Amniotic epithelial cell (primary cell): ENCODE measurements at regions not wholly inside any gene's neighbourhood (a gene's known extent, or its start where the extent isn't known, plus 50 kb on each side); places are given as distances from the start of the nearest gene placed in this dataset.
A peak's percentile ranks its signal among the peaks of the same experiment; 100 is the strongest.
"Not testable (repeated sequence)": the region's sequence is repeated elsewhere in the genome, so short reads cannot be mapped to it uniquely, and the experiment has no call there.

Experiments used
- DNase-seq: peaks from one replicate; pipeline ENCODE4 v3.0.0-alpha.2; 2010; ENCODE audit warnings: low read depth

DNA sequence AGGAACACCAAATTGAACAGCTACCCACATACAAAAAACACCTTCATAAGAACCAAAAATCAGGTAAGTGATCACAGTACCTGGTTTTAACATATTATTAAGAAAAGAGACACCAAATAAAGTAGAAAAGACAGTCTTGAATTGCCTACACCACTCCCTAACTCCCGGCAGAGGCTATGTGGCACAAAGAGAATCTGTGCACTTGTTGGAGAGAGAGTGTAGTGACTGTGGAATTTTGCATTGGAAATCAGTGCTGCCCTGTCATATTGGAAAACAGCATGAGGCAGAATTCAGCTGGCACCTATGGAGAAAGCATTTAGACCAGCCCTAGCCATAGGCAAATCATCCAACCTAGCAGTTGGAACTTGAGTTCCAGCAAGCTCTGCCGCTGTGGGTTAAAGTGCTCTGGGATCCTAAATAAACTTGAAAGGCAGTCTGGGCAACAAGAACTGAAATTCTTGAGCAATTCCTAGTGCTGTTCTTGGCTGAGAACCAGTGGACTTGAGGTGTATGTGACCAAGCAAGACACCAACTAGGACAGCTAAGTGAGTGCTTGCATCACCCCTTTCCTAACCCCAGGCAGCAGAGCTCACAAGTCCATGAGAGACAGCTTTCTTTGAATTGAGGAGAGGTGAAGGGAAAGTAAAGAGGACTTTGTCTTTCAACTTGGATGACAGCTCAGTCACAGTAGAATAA lies 969.6 kb upstream of the ALCAM start:
- DNase-seq = peak; percentile 30

DNA sequence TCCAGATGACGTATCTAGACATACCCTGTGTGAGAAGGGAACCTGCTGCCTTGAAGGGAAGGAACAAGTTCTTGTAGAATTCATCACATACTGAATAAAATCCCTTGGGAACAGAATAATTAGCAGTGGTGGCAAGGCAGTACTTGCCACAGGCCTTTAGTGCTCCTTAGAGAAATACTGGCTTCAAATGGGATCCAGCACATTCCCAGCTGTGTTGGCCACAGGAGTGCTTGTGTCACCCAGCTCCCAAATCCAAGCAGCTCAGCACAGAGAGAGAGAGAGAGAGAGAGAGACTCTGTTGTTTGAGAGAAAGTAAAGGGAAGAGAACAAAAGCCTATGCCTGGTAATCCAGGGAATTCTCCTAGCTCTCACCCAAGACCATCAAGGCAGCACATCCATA lies 969.0 kb upstream of the ALCAM start:
- DNase-seq = no peak

DNA sequence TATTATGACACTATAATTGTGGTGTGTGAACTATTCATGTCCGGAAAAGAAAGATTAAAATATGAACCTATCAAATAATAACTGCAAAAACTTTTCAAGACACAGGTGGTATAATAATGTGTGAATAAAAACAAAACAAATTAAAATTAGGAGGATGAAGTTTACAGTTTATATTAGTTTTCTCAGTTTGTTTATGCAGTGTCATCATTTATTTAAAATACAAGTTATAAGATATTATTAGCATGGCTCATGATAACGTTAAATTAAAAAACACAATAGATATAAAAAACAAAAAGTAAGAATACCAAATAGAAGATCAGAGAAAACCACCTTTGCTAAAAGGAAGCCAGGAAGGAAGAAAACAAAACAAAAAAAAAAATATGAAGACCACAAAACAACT lies 963.8 kb upstream of the ALCAM start:
- no peak for DNase-seq

- DNase-seq = no peak
Measured at GRCh38 chr3:104411757-104412156, 955.0 kb upstream of the ALCAM start.

GRCh38 chr3:104412608-104413580 lies 953.8 kb upstream of the ALCAM start:
- peak; percentile 24 for DNase-seq

GRCh38 chr3:104428337-104428925 lies 938.3 kb upstream of the ALCAM start:
- no peak for DNase-seq

- DNase-seq = no peak
Measured at GRCh38 chr3:104429727-104430126, 937.0 kb upstream of the ALCAM start.

- DNase-seq = peak; percentile 67
Measured at GRCh38 chr3:104436506-104436905, 930.2 kb upstream of the ALCAM start.

GRCh38 chr3:104437131-104437750 lies 929.5 kb upstream of the ALCAM start:
- DNase-seq = peak; percentile 95

DNA sequence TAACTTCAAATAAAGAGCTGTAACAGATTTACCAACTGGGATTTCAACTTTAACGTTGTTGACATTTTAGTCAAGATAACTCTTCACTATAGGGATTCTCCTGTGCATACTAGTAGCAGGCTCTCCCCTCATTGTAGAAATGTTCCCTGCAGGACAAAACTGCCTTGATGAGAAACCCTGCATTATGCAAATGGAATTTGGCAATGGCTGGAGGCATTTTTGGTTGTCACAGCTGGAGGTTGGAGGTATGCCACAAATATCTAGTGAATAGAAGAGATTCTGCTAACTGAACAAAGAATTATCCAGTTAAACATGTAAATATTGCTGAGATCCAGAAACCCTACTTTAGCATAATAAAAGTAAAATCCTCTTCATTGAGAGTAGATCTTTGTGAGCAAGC lies 928.8 kb upstream of the ALCAM start:
- DNase-seq = peak; percentile 32

- DNase-seq = peak; percentile 5
Measured at GRCh38 chr3:104438706-104439105, 928.0 kb upstream of the ALCAM start.

- not testable (repeated sequence) for DNase-seq
Measured at GRCh38 chr3:104445252-104445919, 921.3 kb upstream of the ALCAM start.

DNA sequence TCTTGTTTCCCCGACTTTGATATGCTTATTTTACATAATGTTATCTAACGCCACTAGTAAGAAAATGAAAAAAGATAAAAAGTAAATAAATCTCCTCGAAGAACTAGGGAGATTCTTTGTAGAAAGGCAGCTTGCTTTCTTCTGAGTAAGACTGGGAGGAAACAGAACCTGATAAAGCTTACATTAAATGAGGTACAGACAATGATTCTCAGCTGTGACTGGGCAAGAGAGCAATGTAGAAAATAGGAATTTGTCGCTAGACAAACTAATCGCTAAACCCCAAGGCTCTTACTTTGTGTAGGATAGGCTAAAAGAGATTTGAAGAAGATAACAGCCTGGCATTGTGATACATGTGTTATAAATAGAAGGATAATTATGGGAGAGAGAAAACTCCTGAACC lies 919.0 kb upstream of the ALCAM start:
- DNase-seq = no peak

- DNase-seq = no peak
Measured at GRCh38 chr3:104452697-104453096, 914.0 kb upstream of the ALCAM start.

DNA sequence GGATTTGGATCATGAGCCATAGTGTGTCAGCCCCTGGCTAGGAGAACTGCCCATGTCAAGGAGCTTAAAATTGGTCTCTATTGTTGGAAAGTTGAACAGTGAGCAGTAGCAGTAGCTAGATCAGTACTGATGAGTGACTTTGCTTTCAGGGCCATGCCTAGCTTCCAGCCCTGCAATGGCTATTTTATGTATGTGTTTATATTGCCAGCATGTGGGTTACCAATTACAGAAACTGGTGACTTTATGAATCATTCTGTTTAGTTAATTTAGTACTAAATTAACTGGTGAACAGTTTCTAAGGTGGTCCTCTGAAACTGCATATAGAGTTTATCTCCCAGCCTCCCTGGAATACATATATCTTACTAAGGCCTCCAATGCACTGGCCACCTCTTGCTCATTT lies 908.1 kb upstream of the ALCAM start:
- DNase-seq = no peak

GRCh38 chr3:104460477-104461406 lies 906.0 kb upstream of the ALCAM start:
- DNase-seq = peak; percentile 66

- no peak for DNase-seq
Measured at GRCh38 chr3:104461431-104461830, 905.3 kb upstream of the ALCAM start.

DNA sequence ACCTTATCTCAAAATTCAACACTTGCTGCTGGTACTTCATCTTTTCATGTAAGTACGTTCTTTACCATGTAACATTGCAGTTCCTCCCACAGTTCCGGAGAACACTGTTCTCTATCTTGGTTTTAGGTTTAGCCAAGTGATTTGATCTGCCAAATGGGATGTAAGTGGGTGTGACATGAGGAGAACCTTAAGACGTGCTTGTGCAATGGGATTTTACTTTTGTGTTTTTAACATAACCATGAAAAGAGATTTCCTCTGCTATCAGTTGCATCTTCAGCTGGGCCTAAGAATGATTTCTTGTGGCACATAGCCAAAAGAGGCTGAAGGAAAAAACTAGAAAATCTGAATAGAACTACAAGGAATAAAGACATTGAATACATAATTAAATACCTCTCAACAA lies 894.5 kb upstream of the ALCAM start:
- DNase-seq = peak; percentile 3

GRCh38 chr3:104474011-104474410 lies 892.7 kb upstream of the ALCAM start:
- DNase-seq = no peak

DNA sequence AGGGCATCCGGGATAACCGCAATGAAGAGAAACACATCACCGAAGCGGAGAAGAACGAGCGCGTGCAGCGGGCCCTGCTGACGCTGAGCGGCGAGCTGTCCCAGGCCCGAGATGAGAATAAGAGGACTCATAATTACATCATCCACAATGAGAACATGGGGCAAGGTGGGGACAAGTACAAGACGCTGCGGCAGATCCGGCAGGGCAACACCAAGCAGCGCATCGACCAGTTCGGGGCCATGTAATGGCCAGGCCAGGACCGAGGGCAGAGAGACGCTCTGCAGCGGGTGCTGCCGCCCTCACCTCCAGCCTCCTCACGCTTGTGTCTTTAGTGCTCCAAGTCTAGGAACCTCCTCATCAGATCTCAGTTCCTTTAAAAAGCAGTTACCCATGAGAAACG lies 863.7 kb upstream of the ALCAM start:
- no peak for DNase-seq
